Nephron (organoid): ENCODE measurements at regions not wholly inside any gene's neighbourhood (a gene's known extent, or its start where the extent isn't known, plus 50 kb on each side); places are given as distances from the start of the nearest gene placed in this dataset.
A peak's percentile ranks its signal among the peaks of the same experiment; 100 is the strongest.

ENCODE experiments used
- H3K27ac Mint-ChIP-seq, 3 experiments: 2 replicates each; pipeline ENCODE4 v1.8.0; 2020; ENCODE audit warnings: mixed read lengths in 3 of 3, mild to moderate bottlenecking in 2 of 3, moderate library complexity in 1 of 3
- H3K27me3 Mint-ChIP-seq: 2 replicates; pipeline ENCODE4 v1.8.0; 2021; ENCODE audit warnings: low read depth, mild to moderate bottlenecking, moderate library complexity, mixed read lengths
- H3K36me3 Mint-ChIP-seq: 2 replicates; pipeline ENCODE4 v1.8.0; 2020; ENCODE audit warnings: low read depth, mixed read lengths
- H3K4me1 Mint-ChIP-seq: 2 replicates; pipeline ENCODE4 v1.8.0; 2020; ENCODE audit warnings: mixed read lengths
- H3K4me3 Mint-ChIP-seq, 3 experiments: 2 replicates each; pipeline ENCODE4 v1.8.0; 2020; ENCODE audit warnings: mild to moderate bottlenecking in 3 of 3, mixed read lengths in 3 of 3, moderate library complexity in 2 of 3
- H3K9me3 Mint-ChIP-seq: 2 replicates; pipeline ENCODE4 v1.8.0; 2020; ENCODE audit warnings: mixed read lengths
- TF ChIP-seq, protein P1 (sequence below), 3 experiments: fragments of 200-600 bp; sonication (generic); IDR thresholded peaks; one replicate each; pipeline ENCODE4 v1.5.0; 2021; ENCODE audit warnings: antibody characterized with exemption in 3 of 3; ENCODE audit not compliant: unreplicated experiment in 3 of 3

DNA sequence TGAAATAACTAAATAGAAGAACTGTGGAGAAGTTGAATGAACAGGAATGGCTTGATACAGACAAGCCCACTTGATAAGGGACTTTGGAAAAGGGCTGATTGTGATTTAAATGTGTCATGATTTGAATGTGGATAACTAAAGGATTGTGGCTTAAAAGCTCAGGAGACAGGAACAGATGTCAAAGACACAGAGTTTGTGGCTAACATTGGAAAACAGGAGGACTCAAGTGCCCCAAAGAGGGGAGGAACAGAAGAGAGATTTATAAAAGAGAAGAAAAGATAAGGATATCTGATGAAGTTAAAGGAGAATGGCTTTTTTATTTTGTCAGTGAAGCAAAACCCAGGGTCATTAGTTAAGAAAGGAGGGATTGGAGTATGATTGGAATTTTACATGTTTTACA is 124.2 kb upstream of the TRPM3 start:
- Mint-ChIP-seq H3K36me3 (no peaks in the 10 kb centered on the region), H3K9me3 (no peaks in the 10 kb centered on the region), H3K4me3 (no peak overlapping the region), H3K27ac (no peak overlapping the region), H3K4me1 (peaks cover 12% of the 10 kb centered on the region), H3K27me3 (no peaks in the 10 kb centered on the region)
- TF ChIP-seq, protein P1, sequence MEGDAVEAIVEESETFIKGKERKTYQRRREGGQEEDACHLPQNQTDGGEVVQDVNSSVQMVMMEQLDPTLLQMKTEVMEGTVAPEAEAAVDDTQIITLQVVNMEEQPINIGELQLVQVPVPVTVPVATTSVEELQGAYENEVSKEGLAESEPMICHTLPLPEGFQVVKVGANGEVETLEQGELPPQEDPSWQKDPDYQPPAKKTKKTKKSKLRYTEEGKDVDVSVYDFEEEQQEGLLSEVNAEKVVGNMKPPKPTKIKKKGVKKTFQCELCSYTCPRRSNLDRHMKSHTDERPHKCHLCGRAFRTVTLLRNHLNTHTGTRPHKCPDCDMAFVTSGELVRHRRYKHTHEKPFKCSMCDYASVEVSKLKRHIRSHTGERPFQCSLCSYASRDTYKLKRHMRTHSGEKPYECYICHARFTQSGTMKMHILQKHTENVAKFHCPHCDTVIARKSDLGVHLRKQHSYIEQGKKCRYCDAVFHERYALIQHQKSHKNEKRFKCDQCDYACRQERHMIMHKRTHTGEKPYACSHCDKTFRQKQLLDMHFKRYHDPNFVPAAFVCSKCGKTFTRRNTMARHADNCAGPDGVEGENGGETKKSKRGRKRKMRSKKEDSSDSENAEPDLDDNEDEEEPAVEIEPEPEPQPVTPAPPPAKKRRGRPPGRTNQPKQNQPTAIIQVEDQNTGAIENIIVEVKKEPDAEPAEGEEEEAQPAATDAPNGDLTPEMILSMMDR (IDR thresholded peaks at IDR 0.05; ENCODE audit: unreplicated experiment in 3 of 3): no peak

DNA sequence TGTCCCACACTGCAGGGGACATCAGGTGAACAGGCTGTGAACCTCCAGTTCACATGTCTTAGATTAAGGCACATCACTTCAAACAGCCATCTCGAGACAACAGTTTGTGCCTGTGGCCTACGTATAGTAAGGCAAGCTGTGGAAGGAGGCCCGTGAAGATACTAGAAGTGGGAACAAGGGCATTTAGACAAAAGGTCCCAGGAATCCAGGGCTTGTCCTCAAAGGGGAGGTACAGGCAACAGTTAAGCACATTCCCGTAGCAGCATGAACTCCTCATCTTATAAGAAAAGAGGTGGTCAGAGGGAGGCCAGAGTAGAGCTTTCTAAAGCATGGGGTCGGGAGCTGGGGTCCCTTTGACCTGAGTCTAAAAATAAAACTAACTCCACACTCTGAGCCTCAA is 122.5 kb upstream of the TRPM3 start:
- no peak overlapping the region for H3K4me3 Mint-ChIP-seq
- peaks cover 9% of the 10 kb centered on the region for H3K4me1 Mint-ChIP-seq
- no peaks in the 10 kb centered on the region for H3K9me3 Mint-ChIP-seq
- no peaks in the 10 kb centered on the region for H3K36me3 Mint-ChIP-seq
- no peak overlapping the region for H3K27ac Mint-ChIP-seq
- no peaks in the 10 kb centered on the region for H3K27me3 Mint-ChIP-seq
- TF ChIP-seq, protein P1 (IDR thresholded peaks at IDR 0.05; ENCODE audit: unreplicated experiment in 3 of 3): no peak

DNA sequence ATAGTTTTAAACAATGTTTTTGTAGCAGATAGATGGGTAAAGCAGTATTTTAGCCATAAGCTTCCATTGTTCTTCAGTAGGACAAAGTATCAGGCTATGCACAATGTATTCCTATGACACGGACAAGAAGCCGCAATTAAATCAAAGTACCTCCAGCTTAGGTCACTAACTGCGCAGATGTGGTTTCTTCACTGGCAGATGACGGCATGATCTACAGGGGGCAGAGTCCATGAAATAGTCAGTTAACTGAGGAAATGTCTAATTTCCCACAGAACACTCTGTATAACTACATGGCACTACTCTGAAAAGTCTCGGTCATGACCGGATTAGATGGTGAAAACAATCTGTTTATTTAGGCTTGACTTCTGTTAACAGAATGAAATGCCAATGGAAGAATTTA is 120.7 kb upstream of the TRPM3 start:
- Mint-ChIP-seq H3K4me3 (no peak overlapping the region), H3K9me3 (no peaks in the 10 kb centered on the region), H3K27me3 (no peaks in the 10 kb centered on the region), H3K27ac (no peak overlapping the region), H3K4me1 (peaks cover 4% of the 10 kb centered on the region), H3K36me3 (no peaks in the 10 kb centered on the region)
- TF ChIP-seq, protein P1 (IDR thresholded peaks at IDR 0.05; ENCODE audit: unreplicated experiment in 3 of 3): no peak

DNA sequence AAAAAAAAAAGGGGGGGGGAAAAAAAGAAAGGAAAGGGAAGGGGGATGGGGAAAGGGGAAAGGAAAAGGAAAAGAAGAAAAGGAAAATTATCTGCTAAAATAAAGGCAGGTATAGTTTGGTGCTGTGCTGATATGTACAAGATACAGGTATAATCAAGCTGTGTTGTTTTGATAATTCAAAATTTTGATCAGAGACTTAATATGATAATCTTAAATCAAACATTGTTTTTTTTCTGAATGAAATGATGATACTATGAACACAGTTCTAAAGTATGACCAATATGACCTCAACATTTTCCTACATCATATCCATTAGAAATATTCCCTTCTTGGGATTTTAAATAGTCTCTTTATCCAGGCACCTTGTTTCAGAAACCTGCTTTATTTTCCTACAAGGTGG is 115.6 kb upstream of the TRPM3 start:
- Mint-ChIP-seq H3K27ac (no peak overlapping the region), H3K9me3 (no peaks in the 10 kb centered on the region), H3K4me3 (no peak overlapping the region), H3K36me3 (no peaks in the 10 kb centered on the region), H3K4me1 (no peaks in the 10 kb centered on the region), H3K27me3 (no peaks in the 10 kb centered on the region)
- TF ChIP-seq, protein P1 (IDR thresholded peaks at IDR 0.05; ENCODE audit: unreplicated experiment in 3 of 3): no peak

DNA sequence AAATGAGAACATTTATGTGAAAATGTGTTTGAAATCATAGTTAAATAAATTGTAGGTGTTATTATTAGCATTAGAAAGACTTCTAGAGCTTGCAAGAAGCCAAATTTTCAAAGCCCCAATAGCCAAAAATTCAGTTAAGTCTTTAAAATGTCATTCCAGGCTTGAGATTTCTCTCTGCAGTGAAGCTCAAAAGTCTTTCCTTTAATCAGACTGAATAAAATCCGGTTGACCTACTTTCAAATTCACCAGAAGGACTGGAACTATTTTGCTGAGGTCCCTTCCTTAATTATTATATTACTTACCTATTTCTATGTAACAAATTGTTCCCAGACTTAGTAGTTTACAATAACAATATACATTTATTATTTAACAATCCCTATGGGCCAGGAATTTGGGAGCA is 112.2 kb upstream of the TRPM3 start:
- Mint-ChIP-seq H3K36me3 (no peaks in the 10 kb centered on the region), H3K27ac (no peak overlapping the region), H3K4me1 (no peaks in the 10 kb centered on the region), H3K27me3 (no peaks in the 10 kb centered on the region), H3K9me3 (no peaks in the 10 kb centered on the region), H3K4me3 (no peak overlapping the region)
- TF ChIP-seq, protein P1 (IDR thresholded peaks at IDR 0.05; ENCODE audit: unreplicated experiment in 3 of 3): no peak

DNA sequence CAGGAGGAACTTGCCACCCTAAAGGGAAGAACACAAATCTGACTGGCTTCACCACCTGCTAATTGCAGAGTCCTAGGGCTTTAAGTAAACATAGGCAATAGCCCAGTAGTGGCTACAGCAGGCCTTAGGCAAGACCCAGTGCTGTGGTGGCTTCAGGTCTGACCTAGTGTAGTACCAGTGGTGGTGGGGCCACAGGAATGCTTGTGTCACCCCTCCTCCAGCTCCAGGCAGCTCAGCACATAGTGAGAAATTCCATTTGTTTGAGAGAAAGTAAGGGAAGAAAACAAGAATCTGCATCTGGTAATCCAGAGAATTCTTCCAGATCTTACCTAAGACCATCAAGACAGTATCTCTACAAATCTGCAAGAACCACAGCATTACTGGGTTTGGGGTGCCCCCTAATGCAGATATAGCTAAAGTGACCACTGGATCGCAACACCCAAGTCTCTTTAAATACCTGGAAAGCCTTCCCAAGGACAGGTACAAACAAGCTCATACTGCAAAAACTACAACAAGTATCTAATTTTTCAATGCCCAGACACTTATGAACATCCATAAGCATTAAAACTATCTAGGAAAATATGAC is 102.6 kb upstream of the TRPM3 start:
- Mint-ChIP-seq H3K36me3 (no peaks in the 10 kb centered on the region), H3K27me3 (no peaks in the 10 kb centered on the region), H3K4me1 (no peaks in the 10 kb centered on the region), H3K4me3 (no peak overlapping the region), H3K27ac (no peak overlapping the region), H3K9me3 (peaks cover 8% of the 10 kb centered on the region)
- TF ChIP-seq, protein P1 (IDR thresholded peaks at IDR 0.05; ENCODE audit: unreplicated experiment in 3 of 3): peak in 2 of 3 experiments; percentile 10 to 14
